ENCODE measurements at regions not wholly inside any gene's neighbourhood (a gene's known extent, or its start where the extent isn't known, plus 50 kb on each side); places are given as distances from the start of the nearest gene placed in this dataset.

DNA sequence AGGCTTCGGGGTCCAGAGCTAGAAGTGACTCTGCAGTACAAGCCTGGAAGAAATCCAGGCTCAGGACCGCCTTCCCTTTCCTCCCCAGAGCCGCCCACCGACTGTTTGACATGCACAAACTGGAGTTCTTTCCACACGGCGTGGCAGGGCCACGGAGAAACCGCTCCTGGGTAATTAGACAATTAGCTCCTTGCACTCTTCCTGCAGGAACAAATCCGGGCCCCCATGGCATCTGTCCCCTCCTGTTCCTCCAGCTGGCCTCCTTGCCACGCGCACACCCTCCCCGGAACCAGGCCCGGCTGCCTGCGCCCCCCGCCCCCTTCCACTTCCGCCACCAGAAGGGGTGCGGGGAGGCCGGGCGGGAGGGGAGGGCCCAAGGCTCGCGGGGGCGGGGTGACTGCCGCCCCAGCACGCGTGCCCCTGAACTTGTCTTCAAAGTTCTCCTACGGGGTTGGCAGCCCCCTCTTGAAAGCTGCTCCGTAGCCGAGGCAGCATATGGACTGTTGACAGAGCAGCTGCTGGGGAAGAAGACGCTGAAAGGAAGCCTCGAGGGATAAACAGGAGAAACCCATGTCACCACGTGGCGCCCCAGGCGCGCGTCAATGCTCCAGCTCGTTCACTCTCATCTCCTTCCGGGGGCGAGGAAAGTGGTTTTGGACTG, 74.3 kb downstream of the SEC61B start:
- intact Hi-C loops (cut with DNase I; ENCODE audit: low total_unique reads), result no loop called here
- no peak for DNase-seq
- Histone ChIP-seq H3K4me3 (peak overlapping the region; percentile 34 to 42), H3K9me3 (no peaks in the 10 kb centered on the region), H3K27ac (no peak overlapping the region), H3K4me1 (peaks cover 0 to 8% (median 3%) of the 10 kb centered on the region in 4 donors), H3K36me3 (no peaks in the 10 kb centered on the region), H3K27me3 (no peaks in the 10 kb centered on the region)
- TF ChIP-seq, protein P1, sequence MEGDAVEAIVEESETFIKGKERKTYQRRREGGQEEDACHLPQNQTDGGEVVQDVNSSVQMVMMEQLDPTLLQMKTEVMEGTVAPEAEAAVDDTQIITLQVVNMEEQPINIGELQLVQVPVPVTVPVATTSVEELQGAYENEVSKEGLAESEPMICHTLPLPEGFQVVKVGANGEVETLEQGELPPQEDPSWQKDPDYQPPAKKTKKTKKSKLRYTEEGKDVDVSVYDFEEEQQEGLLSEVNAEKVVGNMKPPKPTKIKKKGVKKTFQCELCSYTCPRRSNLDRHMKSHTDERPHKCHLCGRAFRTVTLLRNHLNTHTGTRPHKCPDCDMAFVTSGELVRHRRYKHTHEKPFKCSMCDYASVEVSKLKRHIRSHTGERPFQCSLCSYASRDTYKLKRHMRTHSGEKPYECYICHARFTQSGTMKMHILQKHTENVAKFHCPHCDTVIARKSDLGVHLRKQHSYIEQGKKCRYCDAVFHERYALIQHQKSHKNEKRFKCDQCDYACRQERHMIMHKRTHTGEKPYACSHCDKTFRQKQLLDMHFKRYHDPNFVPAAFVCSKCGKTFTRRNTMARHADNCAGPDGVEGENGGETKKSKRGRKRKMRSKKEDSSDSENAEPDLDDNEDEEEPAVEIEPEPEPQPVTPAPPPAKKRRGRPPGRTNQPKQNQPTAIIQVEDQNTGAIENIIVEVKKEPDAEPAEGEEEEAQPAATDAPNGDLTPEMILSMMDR (IDR thresholded peaks at IDR 0.05), result no peak

DNA sequence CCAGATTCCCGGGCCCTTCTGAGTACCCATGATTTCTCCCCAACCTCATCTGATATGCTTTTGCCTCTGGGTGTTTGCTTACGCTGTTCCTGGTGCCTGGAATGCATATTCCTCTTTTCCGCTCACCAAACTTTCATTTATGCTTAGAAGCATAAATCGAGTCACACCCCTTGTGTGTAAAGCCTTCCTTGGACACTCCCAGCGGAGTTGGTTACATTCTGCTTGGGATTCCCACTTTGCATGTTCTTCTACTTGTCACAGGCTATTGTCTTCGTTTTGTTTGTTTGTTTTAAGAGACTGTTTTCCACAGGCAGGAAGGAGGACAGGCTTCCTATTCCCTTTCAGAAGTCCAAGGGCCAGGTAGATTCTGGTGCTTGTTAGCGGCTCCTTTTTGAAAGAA, 76.5 kb downstream of the SEC61B start:
- TF ChIP-seq, protein P1 (IDR thresholded peaks at IDR 0.05), result no peak
- Histone ChIP-seq H3K4me1 (peaks cover 0 to 8% (median 3%) of the 10 kb centered on the region in 4 donors), H3K9me3 (no peaks in the 10 kb centered on the region), H3K4me3 (no peak overlapping the region), H3K36me3 (no peaks in the 10 kb centered on the region), H3K27ac (no peak overlapping the region), H3K27me3 (no peaks in the 10 kb centered on the region)
- intact Hi-C loops (cut with DNase I; ENCODE audit: low total_unique reads), result no loop called here
- no peak for DNase-seq

DNA sequence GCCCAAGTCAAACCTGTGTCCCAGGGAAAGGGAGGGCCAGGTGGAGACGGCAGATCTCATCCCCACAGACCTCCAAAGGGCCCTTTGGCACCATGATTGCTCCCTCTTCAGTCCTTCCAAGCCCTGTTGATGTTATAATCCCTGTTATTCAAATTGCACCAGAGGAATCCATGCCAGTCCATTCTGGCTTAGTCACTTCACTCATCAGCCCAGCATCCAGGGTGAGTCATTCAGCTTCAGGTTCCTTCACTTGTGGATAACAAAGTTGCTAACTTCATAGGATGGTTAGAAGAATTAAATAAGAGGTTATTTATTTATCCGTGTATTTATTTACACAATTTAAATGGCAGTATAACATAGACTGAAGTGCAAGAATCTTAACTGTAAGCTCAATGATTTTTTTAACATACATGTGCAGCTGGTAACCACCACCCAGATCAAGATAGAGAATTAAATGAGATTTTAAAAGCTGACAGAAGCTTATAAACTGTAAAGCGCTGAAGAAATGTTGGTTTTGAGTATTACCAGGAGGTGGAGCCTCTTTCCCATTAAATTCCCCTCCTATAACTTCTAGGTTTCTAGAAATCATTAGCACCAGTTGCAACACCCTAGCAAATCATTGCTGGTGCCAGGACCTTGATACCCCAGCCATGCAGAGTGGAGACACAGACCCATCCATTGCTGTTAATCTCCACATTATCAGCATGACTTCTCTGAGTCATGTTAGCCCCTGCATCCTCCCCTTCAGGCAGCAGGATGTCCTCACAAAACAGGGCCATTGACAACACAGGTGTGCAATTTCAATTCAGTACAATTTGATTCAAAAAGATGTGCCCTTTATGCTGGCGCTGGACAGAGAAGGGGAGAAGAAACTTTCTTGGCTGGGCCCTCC, 77.4 kb downstream of the SEC61B start:
- H3K9me3 ChIP-seq, result no peaks in the 10 kb centered on the region
- peaks cover 0 to 8% (median 3%) of the 10 kb centered on the region in 4 donors for H3K4me1 ChIP-seq
- no peaks in the 10 kb centered on the region for H3K36me3 ChIP-seq
- no peak overlapping the region for H3K27ac ChIP-seq
- H3K27me3 ChIP-seq, result no peaks in the 10 kb centered on the region
- intact Hi-C loops (cut with DNase I; ENCODE audit: low total_unique reads), result no loop called here
- TF ChIP-seq, protein P1 (IDR thresholded peaks at IDR 0.05), result no peak
- DNase-seq, result no peak
- no peak overlapping the region for H3K4me3 ChIP-seq

DNA sequence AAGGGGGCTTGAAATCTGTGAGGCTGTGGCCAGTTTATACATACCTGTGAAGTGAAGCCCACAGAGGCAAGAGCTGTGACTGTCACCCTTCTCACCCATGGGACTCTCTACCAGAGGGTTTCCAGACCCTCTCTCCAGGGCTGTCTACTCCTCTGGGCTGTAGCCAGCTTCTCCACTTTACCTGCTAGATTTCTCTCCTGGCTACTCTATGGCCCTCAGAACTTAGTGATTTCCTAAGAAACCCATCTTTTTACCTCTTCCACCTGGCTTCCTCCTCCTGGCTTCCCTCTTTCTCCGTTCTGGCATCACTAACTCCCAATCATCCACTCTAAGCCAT, 78.0 kb downstream of the SEC61B start:
- TF ChIP-seq, protein P1 (IDR thresholded peaks at IDR 0.05), result no peak
- intact Hi-C loops (cut with DNase I; ENCODE audit: low total_unique reads), result no loop called here
- Histone ChIP-seq H3K27ac (no peak overlapping the region), H3K9me3 (no peaks in the 10 kb centered on the region), H3K4me1 (peaks cover 0 to 8% (median 3%) of the 10 kb centered on the region in 4 donors), H3K4me3 (no peak overlapping the region), H3K36me3 (no peaks in the 10 kb centered on the region), H3K27me3 (no peaks in the 10 kb centered on the region)
- no peak for DNase-seq

DNA sequence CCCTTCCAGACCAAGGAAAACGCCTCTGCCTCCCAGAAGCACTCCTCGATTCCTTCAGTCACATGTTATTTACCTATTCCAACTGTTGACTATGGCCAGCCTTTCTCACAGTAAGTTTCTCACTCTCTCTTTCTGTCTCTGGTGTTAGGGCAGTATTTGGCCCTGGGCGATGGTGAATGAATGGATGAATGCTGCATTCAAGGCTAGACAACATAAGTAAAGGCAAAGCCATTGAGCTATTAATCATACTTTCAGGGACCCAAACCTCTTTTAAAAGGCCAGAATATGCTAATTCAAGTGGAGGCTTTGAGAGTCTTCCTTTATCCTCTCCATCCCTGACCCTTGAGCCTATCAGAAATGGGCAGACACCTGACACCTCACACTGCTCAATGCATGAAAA, 78.5 kb downstream of the SEC61B start:
- Histone ChIP-seq H3K36me3 (no peaks in the 10 kb centered on the region), H3K27me3 (no peaks in the 10 kb centered on the region), H3K4me1 (peaks cover 0 to 8% (median 3%) of the 10 kb centered on the region in 4 donors), H3K27ac (no peak overlapping the region), H3K4me3 (no peak overlapping the region), H3K9me3 (no peaks in the 10 kb centered on the region)
- TF ChIP-seq, protein P1 (IDR thresholded peaks at IDR 0.05), result no peak
- DNase-seq, result no peak
- intact Hi-C loops (cut with DNase I; ENCODE audit: low total_unique reads), result no loop called here

Data from tibial artery (tissue), 4 donors.